Panc1 (cell line): ENCODE measurements at regions not wholly inside any gene's neighbourhood (a gene's known extent, or its start where the extent isn't known, plus 50 kb on each side); places are given as distances from the start of the nearest gene placed in this dataset.

Experiments
- ATAC-seq: fragments of 200-7000 bp; cut with Tn5 transposase; 2 replicates; pipeline ENCODE4 v1.9.1; 2020; ENCODE audit warnings: mild to moderate bottlenecking, moderate library complexity
- BruUV-seq: library from RNA; stranded (reverse); fragments of 400-500 nt; replicated peaks from 2 replicates; lab custom pipeline; 2021; lab: Mats Ljungman, UMichigan
- CTCF ChIA-PET: fragments of 300-600 bp; sonication (Branson Sonifier 250); formaldehyde crosslinking; loops from one replicate; lab custom pipeline; 2022; ENCODE audit warnings: antibody characterized with exemption; lab: Charles Lee
- POLR2A ChIA-PET: fragments of 300-600 bp; sonication (Branson Sonifier 250); formaldehyde crosslinking; loops from one replicate; lab custom pipeline; 2022; ENCODE audit warnings: antibody characterized with exemption; lab: Charles Lee
- DNase-seq: peaks from one replicate; pipeline ENCODE4 v3.0.0-alpha.2; 2010; ENCODE audit warnings: low read depth, low spot score
- H3K27ac ChIP-seq: 2 replicates; pipeline ENCODE4 v1.5.1; 2011; ENCODE audit warnings: mild to moderate bottlenecking, low read length, inconsistent platforms
- H3K27me3 ChIP-seq: fragments of 200-500 bp; sonication (Bioruptor generic); 2 replicates; pipeline ENCODE4 v1.6.0; 2014; ENCODE audit warnings: low read length, inconsistent platforms; ENCODE audit not compliant: control insufficient read depth, insufficient read depth
- H3K36me3 ChIP-seq: fragments of 200-500 bp; sonication (Bioruptor generic); 2 replicates; pipeline ENCODE4 v1.5.1; 2014; ENCODE audit warnings: inconsistent platforms, mild to moderate bottlenecking, low read length, moderate library complexity; ENCODE audit not compliant: control insufficient read depth, insufficient read depth
- H3K4me1 ChIP-seq: 2 replicates; pipeline ENCODE4 v1.5.1; 2011; ENCODE audit warnings: inconsistent platforms, mild to moderate bottlenecking, low read length, moderate library complexity; ENCODE audit not compliant: control insufficient read depth, insufficient read depth
- H3K4me3 ChIP-seq, 2 experiments: 2 replicates each; pipeline ENCODE4 v1.5.1; 2011 to 2012; ENCODE audit warnings: low read depth in 2 of 2, low read length in 2 of 2, mild to moderate bottlenecking in 2 of 2, inconsistent platforms in 1 of 2, moderate library complexity in 1 of 2
- H3K9me3 ChIP-seq: fragments of 200-500 bp; sonication (Bioruptor generic); 2 replicates; pipeline ENCODE4 v1.5.1; 2014; ENCODE audit warnings: low read depth, mild to moderate bottlenecking, inconsistent platforms, low read length, moderate library complexity; ENCODE audit not compliant: control insufficient read depth, insufficient read depth
- CTCF ChIP-seq: fragments of 450-650 bp; IDR thresholded peaks from 2 replicates; pipeline ENCODE4 v1.5.1; 2017; ENCODE audit warnings: mild to moderate bottlenecking
- POLR2AphosphoS5 ChIP-seq: IDR thresholded peaks from 2 replicates; pipeline ENCODE4 v1.6.1; 2012; ENCODE audit warnings: mild to moderate bottlenecking, low read depth, low read length, moderate library complexity
- REST ChIP-seq, 2 experiments: IDR thresholded peaks; 2 replicates each; pipeline ENCODE4 v1.6.1; 2011 to 2012; ENCODE audit warnings: low read depth in 2 of 2, control low read depth in 1 of 2, low read length in 1 of 2, mild to moderate bottlenecking in 1 of 2, moderate library complexity in 1 of 2; ENCODE audit not compliant: insufficient read depth in 1 of 2
- SIN3A ChIP-seq: IDR thresholded peaks from 2 replicates; pipeline ENCODE4 v1.6.1; 2012; ENCODE audit warnings: low read depth, mild to moderate bottlenecking, low read length, moderate library complexity, borderline replicate concordance; ENCODE audit not compliant: insufficient read depth
- TCF7L2 ChIP-seq: IDR thresholded peaks from 2 replicates; pipeline ENCODE4 v1.6.1; 2011; ENCODE audit warnings: mild to moderate bottlenecking, low read depth, low read length, inconsistent platforms
- in situ Hi-C: cut with HindIII; loops from 2 replicates; pipeline ENCODE4 v1.10.0; 2016; ENCODE audit warnings: low sequenced_read_pairs, low pct_unique_long_range_greater_than_20kb
- intact Hi-C: fragments of 100-400 bp; cut with micrococcal nuclease; formaldehyde crosslinking; loops from one replicate; pipeline ENCODE4 v1.10.0; 2022; ENCODE audit not compliant: unreplicated experiment

DNA sequence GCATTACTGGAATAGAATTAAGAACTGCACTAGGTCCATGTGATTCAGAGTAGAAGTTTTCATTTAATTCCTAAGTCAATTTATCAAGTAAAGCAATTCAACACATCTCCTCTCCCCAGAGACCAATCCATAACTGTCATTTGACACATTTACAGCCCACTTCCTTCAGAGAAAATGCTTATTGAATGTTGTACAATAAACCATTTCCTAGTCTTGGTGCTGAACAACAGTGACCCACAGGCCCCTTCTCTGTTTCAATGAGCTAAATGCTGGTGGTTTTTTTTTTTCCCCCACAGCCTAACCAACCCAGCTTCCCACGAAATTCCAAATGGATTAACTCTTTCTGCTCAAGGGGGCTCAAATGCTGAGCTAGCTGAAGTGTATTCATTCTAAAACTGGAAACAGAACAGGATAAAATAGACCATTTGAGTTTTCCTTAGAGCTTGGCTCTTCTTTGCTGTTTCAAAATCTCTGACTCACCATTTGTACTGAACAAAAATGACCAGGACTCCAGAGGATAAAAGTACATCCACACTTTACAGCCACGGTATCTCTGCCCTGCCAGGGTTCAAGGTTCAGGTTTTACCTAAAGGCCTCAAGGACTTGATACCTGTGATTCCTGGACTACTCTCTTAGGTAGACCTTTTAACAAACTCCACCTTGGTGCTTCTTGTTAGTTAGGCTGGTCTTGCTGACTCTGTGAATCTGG lies 62.3 kb downstream of the TMEM100 start:
- H3K27me3 ChIP-seq = peaks cover 6% of the 10 kb centered on the region; the same call in 1 of the 2 replicates
- DNase-seq (no peak), ATAC-seq (no peak)
- in situ Hi-C loops (no loop called here), intact Hi-C loops (no loop called here)
- H3K4me3 ChIP-seq = no peak overlapping the region
- BruUV-seq = no TSS peak
- ChIA-PET CTCF (no interaction called here), POLR2A (no interaction called here)
- no peak overlapping the region for H3K27ac ChIP-seq
- no peaks in the 10 kb centered on the region for H3K36me3 ChIP-seq
- H3K4me1 ChIP-seq = no peaks in the 10 kb centered on the region
- H3K9me3 ChIP-seq = no peaks in the 10 kb centered on the region
- TF ChIP-seq POLR2AphosphoS5 (no peak), SIN3A (no peak), REST (IDR thresholded peaks at IDR 0.05; ENCODE audit: insufficient read depth in 1 of 2, low read depth in 2 of 2, low read length in 1 of 2) (no peak), TCF7L2 (no peak), CTCF (no peak)

- no peaks in the 10 kb centered on the region for H3K9me3 ChIP-seq
- no peak for TF ChIP-seq POLR2AphosphoS5
- TF ChIP-seq SIN3A = no peak
- TF ChIP-seq CTCF = no peak
- TF ChIP-seq TCF7L2 = no peak
- TF ChIP-seq REST (IDR thresholded peaks at IDR 0.05; ENCODE audit: insufficient read depth in 1 of 2, low read depth in 2 of 2, low read length in 1 of 2) = no peak
- ATAC-seq (no peak), DNase-seq (no peak)
- H3K36me3 ChIP-seq = no peaks in the 10 kb centered on the region
- POLR2A ChIA-PET = no interaction called here
- CTCF ChIA-PET = no interaction called here
- no peaks in the 10 kb centered on the region for H3K4me1 ChIP-seq
- in situ Hi-C loops (no loop called here), intact Hi-C loops (no loop called here)
- peaks cover 6% of the 10 kb centered on the region; the same call in 1 of the 2 replicates for H3K27me3 ChIP-seq
- BruUV-seq = no TSS peak
- no peak overlapping the region for H3K4me3 ChIP-seq
- no peak overlapping the region for H3K27ac ChIP-seq
Measured at GRCh38 chr17:55659661-55660060, 63.0 kb downstream of the TMEM100 start.
